ENCODE measurements at regions not wholly inside any gene's neighbourhood (a gene's known extent, or its start where the extent isn't known, plus 50 kb on each side); places are given as distances from the start of the nearest gene placed in this dataset.

DNA sequence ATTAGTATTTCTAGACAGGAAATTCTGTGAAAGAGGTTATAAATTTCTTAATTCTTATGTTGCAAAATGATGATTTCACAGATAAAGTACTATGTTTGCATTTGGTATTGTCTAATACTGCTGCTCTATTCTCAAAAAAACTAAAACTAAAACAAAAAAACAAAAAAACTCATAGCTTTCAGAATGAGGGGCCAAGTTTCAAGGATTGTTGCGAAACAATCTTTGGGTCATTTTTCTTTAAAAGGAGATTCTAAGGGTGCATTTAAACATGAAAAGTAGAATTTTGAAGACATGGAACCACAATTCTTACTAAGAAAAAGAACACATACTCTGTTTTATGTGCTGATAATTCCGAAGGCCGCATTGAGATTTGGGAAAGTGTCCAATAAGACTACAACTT lies 645.1 kb downstream of the ADGRL2 start:
- 78% methylated on average over 3 of the region's 3 CpGs for whole genome bisulfite sequencing
- H3K4me3 ChIP-seq: no peak overlapping the region
- H3K4me1 ChIP-seq: no peaks in the 10 kb centered on the region
- no peaks in the 10 kb centered on the region for H3K36me3 ChIP-seq
- H3K27ac ChIP-seq (replicated peaks in 1 of 4): peak overlapping the region in 1 of 4 donors; percentile 8
- no peaks in the 10 kb centered on the region for H3K27me3 ChIP-seq
- no peak for DNase-seq (ENCODE audit: extremely low spot score)
- H3K9me3 ChIP-seq: no peaks in the 10 kb centered on the region
- TF ChIP-seq EP300 (IDR thresholded peaks at IDR 0.05): no peak
- no peak for TF ChIP-seq POLR2A (IDR thresholded peaks at IDR 0.05; ENCODE audit: low read depth)
- TF ChIP-seq, protein P1, sequence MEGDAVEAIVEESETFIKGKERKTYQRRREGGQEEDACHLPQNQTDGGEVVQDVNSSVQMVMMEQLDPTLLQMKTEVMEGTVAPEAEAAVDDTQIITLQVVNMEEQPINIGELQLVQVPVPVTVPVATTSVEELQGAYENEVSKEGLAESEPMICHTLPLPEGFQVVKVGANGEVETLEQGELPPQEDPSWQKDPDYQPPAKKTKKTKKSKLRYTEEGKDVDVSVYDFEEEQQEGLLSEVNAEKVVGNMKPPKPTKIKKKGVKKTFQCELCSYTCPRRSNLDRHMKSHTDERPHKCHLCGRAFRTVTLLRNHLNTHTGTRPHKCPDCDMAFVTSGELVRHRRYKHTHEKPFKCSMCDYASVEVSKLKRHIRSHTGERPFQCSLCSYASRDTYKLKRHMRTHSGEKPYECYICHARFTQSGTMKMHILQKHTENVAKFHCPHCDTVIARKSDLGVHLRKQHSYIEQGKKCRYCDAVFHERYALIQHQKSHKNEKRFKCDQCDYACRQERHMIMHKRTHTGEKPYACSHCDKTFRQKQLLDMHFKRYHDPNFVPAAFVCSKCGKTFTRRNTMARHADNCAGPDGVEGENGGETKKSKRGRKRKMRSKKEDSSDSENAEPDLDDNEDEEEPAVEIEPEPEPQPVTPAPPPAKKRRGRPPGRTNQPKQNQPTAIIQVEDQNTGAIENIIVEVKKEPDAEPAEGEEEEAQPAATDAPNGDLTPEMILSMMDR (IDR thresholded peaks at IDR 0.05): no peak
- intact Hi-C loops (cut with DNase I): no loop called here

- Histone ChIP-seq H3K27me3 (no peaks in the 10 kb centered on the region), H3K9me3 (no peaks in the 10 kb centered on the region), H3K4me1 (no peaks in the 10 kb centered on the region), H3K4me3 (no peak overlapping the region), H3K36me3 (no peaks in the 10 kb centered on the region), H3K27ac (replicated peaks in 1 of 4) (no peak overlapping the region)
- WGBS: 88% methylated on average over 3 of the region's 3 CpGs
- no peak for TF ChIP-seq POLR2A (IDR thresholded peaks at IDR 0.05; ENCODE audit: low read depth)
- TF ChIP-seq EP300 (IDR thresholded peaks at IDR 0.05): no peak
- TF ChIP-seq POLR2AphosphoS5 (IDR thresholded peaks at IDR 0.05): no peak
- TF ChIP-seq, protein P1 (IDR thresholded peaks at IDR 0.05): no peak
- DNase-seq (ENCODE audit: extremely low spot score): no peak
- intact Hi-C loops (cut with DNase I): no loop called here
Measured at GRCh38 chr1:82445132-82445531, 644.4 kb downstream of the ADGRL2 start.

GRCh38 chr1:82441402-82441801 lies 640.7 kb downstream of the ADGRL2 start:
- intact Hi-C loops (cut with DNase I): no loop called here
- Histone ChIP-seq H3K36me3 (no peaks in the 10 kb centered on the region), H3K27ac (replicated peaks in 1 of 4) (no peak overlapping the region), H3K4me3 (no peak overlapping the region), H3K9me3 (no peaks in the 10 kb centered on the region), H3K4me1 (no peaks in the 10 kb centered on the region), H3K27me3 (no peaks in the 10 kb centered on the region)
- WGBS: 94% methylated on average over 4 of the region's 4 CpGs
- TF ChIP-seq, protein P1 (IDR thresholded peaks at IDR 0.05): no peak
- TF ChIP-seq POLR2A (IDR thresholded peaks at IDR 0.05; ENCODE audit: low read depth) (no peak), POLR2AphosphoS5 (IDR thresholded peaks at IDR 0.05) (no peak), EP300 (IDR thresholded peaks at IDR 0.05) (no peak)
- DNase-seq (ENCODE audit: extremely low spot score): no peak

GRCh38 chr1:82423174-82423815 lies 622.6 kb downstream of the ADGRL2 start:
- H3K27ac ChIP-seq (replicated peaks in 1 of 4): no peak overlapping the region
- no peaks in the 10 kb centered on the region for H3K36me3 ChIP-seq
- H3K4me3 ChIP-seq: no peak overlapping the region
- no peaks in the 10 kb centered on the region for H3K9me3 ChIP-seq
- intact Hi-C loops (cut with DNase I): no loop called here
- TF ChIP-seq POLR2AphosphoS5 (IDR thresholded peaks at IDR 0.05) (no peak), POLR2A (IDR thresholded peaks at IDR 0.05; ENCODE audit: low read depth) (no peak), EP300 (IDR thresholded peaks at IDR 0.05) (no peak)
- TF ChIP-seq, protein P1 (IDR thresholded peaks at IDR 0.05): no peak
- H3K4me1 ChIP-seq: no peaks in the 10 kb centered on the region
- DNase-seq (ENCODE audit: extremely low spot score): no peak
- no peaks in the 10 kb centered on the region for H3K27me3 ChIP-seq

GRCh38 chr1:82421782-82422181 lies 621.0 kb downstream of the ADGRL2 start:
- Histone ChIP-seq H3K4me1 (no peaks in the 10 kb centered on the region), H3K27me3 (no peaks in the 10 kb centered on the region), H3K36me3 (no peaks in the 10 kb centered on the region), H3K9me3 (no peaks in the 10 kb centered on the region), H3K27ac (replicated peaks in 1 of 4) (no peak overlapping the region), H3K4me3 (no peak overlapping the region)
- TF ChIP-seq, protein P1 (IDR thresholded peaks at IDR 0.05): no peak
- TF ChIP-seq POLR2A (IDR thresholded peaks at IDR 0.05; ENCODE audit: low read depth) (no peak), POLR2AphosphoS5 (IDR thresholded peaks at IDR 0.05) (no peak), EP300 (IDR thresholded peaks at IDR 0.05) (no peak)
- no peak for DNase-seq (ENCODE audit: extremely low spot score)
- WGBS: 74% methylated on average over 2 of the region's 2 CpGs
- intact Hi-C loops (cut with DNase I): no loop called here
